HL-60 (cell line): ENCODE measurements at regions not wholly inside any gene's neighbourhood (a gene's known extent, or its start where the extent isn't known, plus 50 kb on each side); places are given as distances from the start of the nearest gene placed in this dataset.

ENCODE experiments used
- DNase-seq, 2 experiments: peaks; one replicate each; pipeline ENCODE4 v3.0.0-alpha.2; 2010 to 2020; ENCODE audit warnings: low read depth in 1 of 2, low spot score in 1 of 2
- H3K27ac ChIP-seq: fragments of 250-450 bp; sonication (Bioruptor Pico); replicated peaks from 2 replicates; pipeline ENCODE4 v1.5.1; 2020; ENCODE audit warnings: mild to moderate bottlenecking, moderate library complexity
- H3K27me3 ChIP-seq: fragments of 250-450 bp; sonication (Bioruptor Pico); 2 replicates; pipeline ENCODE4 v1.5.1; 2021; ENCODE audit warnings: mild to moderate bottlenecking, moderate library complexity; ENCODE audit not compliant: insufficient read depth, poor library complexity, severe bottlenecking
- H3K4me3 ChIP-seq: replicated peaks from 2 replicates; pipeline ENCODE4 v1.5.1; 2011; ENCODE audit warnings: mild to moderate bottlenecking, control low read depth, low read length; ENCODE audit not compliant: insufficient read depth
- GABPA ChIP-seq: IDR thresholded peaks from 2 replicates; pipeline ENCODE4 v1.6.1; 2012; ENCODE audit warnings: low read depth
- POLR2AphosphoS5 ChIP-seq: IDR thresholded peaks from 2 replicates; pipeline ENCODE4 v1.6.1; 2012; ENCODE audit warnings: low read depth
- SPI1 ChIP-seq: IDR thresholded peaks from 2 replicates; pipeline ENCODE4 v1.6.1; 2012; ENCODE audit warnings: low read depth, mild to moderate bottlenecking, borderline replicate concordance
- TF ChIP-seq, protein P1 (sequence below): IDR thresholded peaks from 2 replicates; pipeline ENCODE4 v1.6.1; 2012; ENCODE audit warnings: low read depth; ENCODE audit not compliant: insufficient replicate concordance
- TF ChIP-seq, protein P2 (sequence below): IDR thresholded peaks from one replicate; pipeline ENCODE4 v1.5.1; 2011; ENCODE audit warnings: low read length, control low read depth, inconsistent platforms; ENCODE audit not compliant: insufficient read depth

DNA sequence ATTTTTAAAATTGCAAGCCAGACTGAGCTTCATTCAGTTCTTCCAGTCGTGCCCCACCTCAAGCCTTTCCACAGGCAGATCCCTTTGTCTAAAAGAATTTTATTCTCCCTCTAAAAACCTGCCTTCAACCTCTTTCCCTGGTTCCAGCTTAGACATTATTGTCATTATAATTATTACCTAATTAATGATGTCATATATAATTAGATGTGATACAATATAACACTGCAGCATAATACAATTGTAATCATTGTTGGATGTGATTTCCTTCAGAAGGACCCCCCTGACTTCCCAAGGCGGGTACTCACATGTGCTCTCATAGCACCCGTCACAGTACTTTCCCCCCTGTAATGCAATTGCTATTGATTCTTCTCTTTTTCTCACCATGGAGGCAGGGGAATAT is 88.6 kb downstream of the GPAM start:
- H3K27ac ChIP-seq = no peak overlapping the region
- DNase-seq = no peak
- no peak overlapping the region for H3K4me3 ChIP-seq
- TF ChIP-seq, protein P1, sequence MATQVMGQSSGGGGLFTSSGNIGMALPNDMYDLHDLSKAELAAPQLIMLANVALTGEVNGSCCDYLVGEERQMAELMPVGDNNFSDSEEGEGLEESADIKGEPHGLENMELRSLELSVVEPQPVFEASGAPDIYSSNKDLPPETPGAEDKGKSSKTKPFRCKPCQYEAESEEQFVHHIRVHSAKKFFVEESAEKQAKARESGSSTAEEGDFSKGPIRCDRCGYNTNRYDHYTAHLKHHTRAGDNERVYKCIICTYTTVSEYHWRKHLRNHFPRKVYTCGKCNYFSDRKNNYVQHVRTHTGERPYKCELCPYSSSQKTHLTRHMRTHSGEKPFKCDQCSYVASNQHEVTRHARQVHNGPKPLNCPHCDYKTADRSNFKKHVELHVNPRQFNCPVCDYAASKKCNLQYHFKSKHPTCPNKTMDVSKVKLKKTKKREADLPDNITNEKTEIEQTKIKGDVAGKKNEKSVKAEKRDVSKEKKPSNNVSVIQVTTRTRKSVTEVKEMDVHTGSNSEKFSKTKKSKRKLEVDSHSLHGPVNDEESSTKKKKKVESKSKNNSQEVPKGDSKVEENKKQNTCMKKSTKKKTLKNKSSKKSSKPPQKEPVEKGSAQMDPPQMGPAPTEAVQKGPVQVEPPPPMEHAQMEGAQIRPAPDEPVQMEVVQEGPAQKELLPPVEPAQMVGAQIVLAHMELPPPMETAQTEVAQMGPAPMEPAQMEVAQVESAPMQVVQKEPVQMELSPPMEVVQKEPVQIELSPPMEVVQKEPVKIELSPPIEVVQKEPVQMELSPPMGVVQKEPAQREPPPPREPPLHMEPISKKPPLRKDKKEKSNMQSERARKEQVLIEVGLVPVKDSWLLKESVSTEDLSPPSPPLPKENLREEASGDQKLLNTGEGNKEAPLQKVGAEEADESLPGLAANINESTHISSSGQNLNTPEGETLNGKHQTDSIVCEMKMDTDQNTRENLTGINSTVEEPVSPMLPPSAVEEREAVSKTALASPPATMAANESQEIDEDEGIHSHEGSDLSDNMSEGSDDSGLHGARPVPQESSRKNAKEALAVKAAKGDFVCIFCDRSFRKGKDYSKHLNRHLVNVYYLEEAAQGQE = no peak
- TF ChIP-seq GABPA (no peak), SPI1 (no peak), POLR2AphosphoS5 (no peak)
- TF ChIP-seq, protein P2, sequence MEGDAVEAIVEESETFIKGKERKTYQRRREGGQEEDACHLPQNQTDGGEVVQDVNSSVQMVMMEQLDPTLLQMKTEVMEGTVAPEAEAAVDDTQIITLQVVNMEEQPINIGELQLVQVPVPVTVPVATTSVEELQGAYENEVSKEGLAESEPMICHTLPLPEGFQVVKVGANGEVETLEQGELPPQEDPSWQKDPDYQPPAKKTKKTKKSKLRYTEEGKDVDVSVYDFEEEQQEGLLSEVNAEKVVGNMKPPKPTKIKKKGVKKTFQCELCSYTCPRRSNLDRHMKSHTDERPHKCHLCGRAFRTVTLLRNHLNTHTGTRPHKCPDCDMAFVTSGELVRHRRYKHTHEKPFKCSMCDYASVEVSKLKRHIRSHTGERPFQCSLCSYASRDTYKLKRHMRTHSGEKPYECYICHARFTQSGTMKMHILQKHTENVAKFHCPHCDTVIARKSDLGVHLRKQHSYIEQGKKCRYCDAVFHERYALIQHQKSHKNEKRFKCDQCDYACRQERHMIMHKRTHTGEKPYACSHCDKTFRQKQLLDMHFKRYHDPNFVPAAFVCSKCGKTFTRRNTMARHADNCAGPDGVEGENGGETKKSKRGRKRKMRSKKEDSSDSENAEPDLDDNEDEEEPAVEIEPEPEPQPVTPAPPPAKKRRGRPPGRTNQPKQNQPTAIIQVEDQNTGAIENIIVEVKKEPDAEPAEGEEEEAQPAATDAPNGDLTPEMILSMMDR = no peak
- peaks cover 2% of the 10 kb centered on the region for H3K27me3 ChIP-seq

DNA sequence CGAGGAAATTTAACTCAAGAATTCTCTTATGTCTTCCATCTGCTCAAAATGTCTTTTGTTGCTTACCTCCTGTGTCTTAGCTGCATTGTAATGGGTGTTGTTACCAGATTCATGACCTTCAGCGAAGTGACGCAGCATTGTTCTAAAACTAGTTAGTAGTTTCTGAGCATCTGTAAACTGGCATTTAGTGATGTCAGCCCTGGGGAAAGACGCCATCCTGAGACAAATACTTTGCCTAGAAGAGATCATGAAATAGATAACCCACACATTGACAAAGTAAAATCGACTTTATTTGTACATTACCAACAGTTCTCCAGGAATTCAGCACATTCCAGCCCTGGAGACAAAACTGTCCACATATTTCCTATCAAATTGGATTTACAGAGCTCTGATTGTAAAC is 87.8 kb downstream of the GPAM start:
- no peak overlapping the region for H3K27ac ChIP-seq
- TF ChIP-seq POLR2AphosphoS5 (no peak), SPI1 (no peak), GABPA (no peak)
- TF ChIP-seq, protein P2 = no peak
- TF ChIP-seq, protein P1 = no peak
- DNase-seq = no peak
- no peak overlapping the region for H3K4me3 ChIP-seq
- H3K27me3 ChIP-seq = peaks cover 2% of the 10 kb centered on the region

DNA sequence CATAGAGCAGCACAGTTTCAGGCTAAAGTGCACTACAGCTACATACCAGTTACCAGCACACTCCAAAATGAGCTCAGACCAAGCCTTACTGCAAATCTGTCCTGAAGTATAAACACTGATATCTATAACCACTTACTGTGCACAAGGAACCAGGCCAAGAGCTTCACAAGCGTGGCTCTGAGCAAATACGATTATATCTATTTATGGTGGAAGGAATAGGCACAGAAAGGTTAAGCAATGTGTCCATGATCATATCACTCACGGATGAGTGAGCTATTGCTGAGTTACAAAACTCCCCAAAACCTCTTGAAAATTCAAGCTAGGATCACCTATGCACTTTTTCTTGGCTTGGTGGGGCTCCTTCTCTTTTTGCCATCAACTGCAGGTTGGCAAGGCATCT is 84.9 kb downstream of the GPAM start:
- TF ChIP-seq, protein P1 = no peak
- TF ChIP-seq SPI1 = no peak
- TF ChIP-seq, protein P2 = no peak
- no peak for TF ChIP-seq POLR2AphosphoS5
- no peak for TF ChIP-seq GABPA
- DNase-seq = no peak
- Histone ChIP-seq H3K4me3 (no peak overlapping the region), H3K27ac (no peak overlapping the region), H3K27me3 (peaks cover 2% of the 10 kb centered on the region)
